B cell (primary cell): ENCODE measurements at regions not wholly inside any gene's neighbourhood (a gene's known extent, or its start where the extent isn't known, plus 50 kb on each side); places are given as distances from the start of the nearest gene placed in this dataset.

ENCODE experiments used
- ATAC-seq: fragments of 200-7000 bp; cut with Tn5 transposase; one replicate; pipeline ENCODE4 v1.10.0; 2021; ENCODE audit warnings: low read depth, mild to moderate bottlenecking, moderate number of reproducible peaks, moderate library complexity
- CTCF ChIA-PET: fragments of 350-600 bp; sonication (Branson Sonifier 250); formaldehyde crosslinking; loops from one replicate; lab custom pipeline; 2021; ENCODE audit warnings: antibody characterized with exemption, inconsistent platforms; lab: Charles Lee
- POLR2A ChIA-PET: fragments of 350-600 bp; sonication (Branson Sonifier 250); formaldehyde crosslinking; loops from one replicate; lab custom pipeline; 2021; ENCODE audit warnings: antibody characterized with exemption; lab: Charles Lee
- DNase-seq: peaks from one replicate; pipeline ENCODE4 v3.0.0; 2013
- H2AFZ ChIP-seq: 2 replicates; pipeline ENCODE4 v1.6.1; 2012; ENCODE audit warnings: mild to moderate bottlenecking, low read depth, low read length; ENCODE audit not compliant: insufficient read depth, poor library complexity, severe bottlenecking
- H3K27ac ChIP-seq, 2 donors: 1 replicate in 1 of 2; 2 replicates in 1 of 2; pipeline ENCODE4 v1.5.1; 2012 to 2013; ENCODE audit warnings: low read length in 2 of 2, mild to moderate bottlenecking in 2 of 2, moderate library complexity in 1 of 2
- H3K27me3 ChIP-seq, 4 experiments: fragments of 200-600 bp in 1 of 4; sonication (generic) in 1 of 4; replicated peaks in 1 of 4; 1 replicate in 2 of 4; 2 replicates in 2 of 4; pipeline versions ENCODE4 v1.6.1 to v1.7.0; 2013 to 2016; ENCODE audit warnings: low read length in 3 of 4, mild to moderate bottlenecking in 2 of 4, mixed read lengths in 1 of 4, moderate library complexity in 1 of 4; ENCODE audit not compliant: insufficient read depth in 4 of 4, control insufficient read depth in 3 of 4; ENCODE audit errors: control extremely low read depth in 1 of 4
- H3K36me3 ChIP-seq, 2 experiments: replicated peaks in 1 of 2; 1 replicate in 1 of 2; 2 replicates in 1 of 2; pipeline versions ENCODE4 v1.6.1 to v1.7.1; 2013; ENCODE audit warnings: low read length in 1 of 2; ENCODE audit not compliant: insufficient read depth in 2 of 2, control insufficient read depth in 1 of 2; ENCODE audit errors: control extremely low read depth in 1 of 2, extremely low read depth in 1 of 2
- H3K4me1 ChIP-seq, 2 donors: fragments of 200-600 bp in 1 of 2; sonication (generic) in 1 of 2; 1 replicate in 1 of 2; 2 replicates in 1 of 2; pipeline versions ENCODE4 v1.5.1 to v1.6.1; 2013 to 2017; ENCODE audit warnings: low read length in 2 of 2; ENCODE audit not compliant: control insufficient read depth in 2 of 2, insufficient read depth in 2 of 2
- H3K4me2 ChIP-seq: replicated peaks from 2 replicates; pipeline ENCODE3; 2012; ENCODE audit warnings: mild to moderate bottlenecking, low read depth, low read length; ENCODE audit not compliant: poor library complexity, severe bottlenecking
- H3K4me3 ChIP-seq, 5 experiments: fragments of 200-600 bp in 1 of 5; sonication (generic) in 1 of 5; 1 replicate in 3 of 5; 2 replicates in 2 of 5; pipeline versions ENCODE4 v1.5.1 to v1.7.0; 2011 to 2016; ENCODE audit warnings: low read length in 4 of 5, mild to moderate bottlenecking in 4 of 5, low read depth in 2 of 5, control low read depth in 1 of 5, moderate library complexity in 1 of 5; ENCODE audit not compliant: insufficient read depth in 1 of 5; ENCODE audit errors: control extremely low read depth in 1 of 5, extremely low read depth in 1 of 5
- H3K79me2 ChIP-seq: fragments of 200-600 bp; sonication (generic); one replicate; pipeline ENCODE4 v1.6.0; 2016; ENCODE audit warnings: low read length; ENCODE audit not compliant: control insufficient read depth, insufficient read depth
- H3K9ac ChIP-seq: fragments of 200-600 bp; sonication (generic); 2 replicates; pipeline ENCODE4 v1.6.1; 2017; ENCODE audit warnings: mild to moderate bottlenecking, low read length, moderate library complexity
- H3K9me3 ChIP-seq, 3 donors: one replicate each; pipeline versions ENCODE4 v1.6.1 to v1.7.1; 2013; ENCODE audit warnings: low read length in 2 of 3; ENCODE audit not compliant: control insufficient read depth in 2 of 3, insufficient read depth in 1 of 3; ENCODE audit errors: control extremely low read depth in 1 of 3
- H4K20me1 ChIP-seq: 2 replicates; pipeline ENCODE4 v1.6.0; 2012; ENCODE audit warnings: mild to moderate bottlenecking, low read length; ENCODE audit not compliant: insufficient read depth, control insufficient read depth, poor library complexity, severe bottlenecking
- H3K27ac Mint-ChIP-seq: one replicate; pipeline ENCODE4 v1.8.0; 2021; ENCODE audit warnings: mixed read lengths
- H3K27me3 Mint-ChIP-seq: one replicate; pipeline ENCODE4 v1.8.0; 2021; ENCODE audit warnings: mixed read lengths
- H3K4me1 Mint-ChIP-seq: one replicate; pipeline ENCODE4 v1.8.0; 2021; ENCODE audit warnings: mixed read lengths
- H3K4me3 Mint-ChIP-seq: one replicate; pipeline ENCODE4 v1.8.0; 2021; ENCODE audit warnings: mixed read lengths
- H3K9me3 Mint-ChIP-seq: one replicate; pipeline ENCODE4 v1.8.0; 2022; ENCODE audit warnings: mixed read lengths; ENCODE audit not compliant: insufficient read depth
- CTCF ChIP-seq: fragments of 200-600 bp; IDR thresholded peaks from one replicate; pipeline ENCODE4 v1.8.0; 2022; ENCODE audit warnings: antibody characterized with exemption, mild to moderate bottlenecking
- EZH2 ChIP-seq: IDR thresholded peaks from 2 replicates; pipeline ENCODE4 v1.6.1; 2012; ENCODE audit warnings: borderline replicate concordance, low read depth, mild to moderate bottlenecking, moderate library complexity, low read length; ENCODE audit not compliant: insufficient read depth, poor library complexity, severe bottlenecking
- WGBS: methylation state at CpG from one replicate; pipeline ENCODE4 v1.1.5; 2013; ENCODE audit warnings: missing lambda C conversion rate; ENCODE audit not compliant: insufficient coverage; 5-methylcytosine and 5-hydroxymethylcytosine counted together
- intact Hi-C: fragments of 100-400 bp; cut with micrococcal nuclease; formaldehyde crosslinking; loops from one replicate; pipeline ENCODE4 v1.10.0; 2022

GRCh38 chr1:239939602-239940001, 152.1 kb upstream of the FMN2 start:
- 71% methylated on average over 2 of the region's 2 CpGs for WGBS
- no peaks in the 10 kb centered on the region for H3K27me3 ChIP-seq
- CTCF ChIA-PET, result interaction anchor here (0.8 to 2.5 kb wide), 2 partner anchors 9 to 12 kb away, joined by 3 to 16 read pairs; no protein-coding TSS in a partner anchor

GRCh38 chr1:239943761-239944160, 147.9 kb upstream of the FMN2 start:
- TF ChIP-seq EZH2 (no peak), CTCF (no peak)
- intact Hi-C loops, result no loop called here
- ATAC-seq, result no peak
- no peak for DNase-seq
- Mint-ChIP-seq H3K27ac (no peak overlapping the region), H3K4me3 (no peak overlapping the region), H3K4me1 (no peaks in the 10 kb centered on the region), H3K27me3 (no peaks in the 10 kb centered on the region), H3K9me3 (peaks cover 3% of the 10 kb centered on the region)
- Histone ChIP-seq H2AFZ (no peak overlapping the region), H3K4me2 (no peak overlapping the region), H3K79me2 (no peaks in the 10 kb centered on the region), H3K4me1 (no peaks in the 10 kb centered on the region), H3K9me3 (peaks cover 0 to 13% (median 3%) of the 10 kb centered on the region in 3 donors), H3K36me3 (no peaks in the 10 kb centered on the region), H3K9ac (no peak overlapping the region), H3K27ac (no peak overlapping the region), H3K4me3 (no peak overlapping the region), H4K20me1 (no peaks in the 10 kb centered on the region), H3K27me3 (no peaks in the 10 kb centered on the region)
- ChIA-PET CTCF (interaction anchor here (1.4 kb wide), 1 partner anchor 11 kb away, joined by 4 read pairs; no protein-coding TSS in a partner anchor), POLR2A (no interaction called here)
- 85% methylated on average over 4 of the region's 4 CpGs for WGBS

More at GRCh38 chr1:239939602-239940001, 152.1 kb upstream of the FMN2 start:
- H3K4me1 Mint-ChIP-seq, result no peaks in the 10 kb centered on the region
- Histone ChIP-seq H2AFZ (no peak overlapping the region), H3K4me3 (no peak overlapping the region), H3K27ac (no peak overlapping the region), H3K36me3 (no peaks in the 10 kb centered on the region), H3K4me1 (no peaks in the 10 kb centered on the region), H3K4me2 (no peak overlapping the region), H4K20me1 (no peaks in the 10 kb centered on the region), H3K9ac (no peak overlapping the region), H3K79me2 (no peaks in the 10 kb centered on the region), H3K9me3 (peaks cover 0 to 13% (median 3%) of the 10 kb centered on the region in 3 donors)
- TF ChIP-seq EZH2, result no peak
- no peak for TF ChIP-seq CTCF
- POLR2A ChIA-PET, result no interaction called here
- no peak overlapping the region for H3K4me3 Mint-ChIP-seq
- ATAC-seq (no peak), DNase-seq (no peak)
- peaks cover 3% of the 10 kb centered on the region for H3K9me3 Mint-ChIP-seq
- H3K27ac Mint-ChIP-seq, result no peak overlapping the region
- no peaks in the 10 kb centered on the region for H3K27me3 Mint-ChIP-seq
- intact Hi-C loops, result no loop called here
